ENCODE measurements at regions not wholly inside any gene's neighbourhood (a gene's known extent, or its start where the extent isn't known, plus 50 kb on each side); places are given as distances from the start of the nearest gene placed in this dataset.
"Not testable (repeated sequence)": the region's sequence is repeated elsewhere in the genome, so short reads cannot be mapped to it uniquely, and the experiment has no call there.

GRCh38 chr10:29769277-29769676, 134.5 kb upstream of the SVIL start:
- ATAC-seq; CTCF ChIA-PET (ENCODE audit: low intra/inter-chr PET ratio); POLR2A ChIA-PET; BruUV-seq (replicated peaks); H3K27ac ChIP-seq (ENCODE audit: extremely low read depth, low read depth, low read length); H3K4me1 ChIP-seq (replicated peaks in 1 of 2; ENCODE audit: control insufficient read depth in 2 of 2, insufficient read depth in 2 of 2, low read length in 2 of 2); H2AFZ ChIP-seq (ENCODE audit: low read depth, low read length); H4K20me1 ChIP-seq (replicated peaks; ENCODE audit: control insufficient read depth, insufficient read depth, low read length); H3K9ac ChIP-seq (ENCODE audit: insufficient read depth in 1 of 2, low read depth in 2 of 2, low read length in 2 of 2); H3K4me3 ChIP-seq; in situ Hi-C loops (cut with MboI); FAIRE-seq; H3K27me3 ChIP-seq (ENCODE audit: control insufficient read depth in 2 of 2, insufficient read depth in 2 of 2, low read length in 2 of 2); H3K79me2 ChIP-seq (ENCODE audit: control insufficient read depth, insufficient read depth, low read length); intact Hi-C loops (cut with micrococcal nuclease); H3K36me3 ChIP-seq (ENCODE audit: control insufficient read depth, insufficient read depth, low read length); H3K9me3 ChIP-seq (replicated peaks; ENCODE audit: control insufficient read depth, insufficient read depth, low read depth, low read length); DNase-seq (ENCODE audit: extremely low read depth in 1 of 4, low spot score in 3 of 4); H3K9me1 ChIP-seq (ENCODE audit: control insufficient read depth, insufficient read depth, low read length); H3K4me2 ChIP-seq (ENCODE audit: insufficient read depth, low read length): not testable (repeated sequence)
- WGBS (ENCODE audit: insufficient coverage, low coverage, missing lambda C conversion rate), result 0% methylated on average over 3 of the region's 4 CpGs

- CTCF ChIA-PET (ENCODE audit: low intra/inter-chr PET ratio), result no interaction called here
- Histone ChIP-seq H3K9ac (ENCODE audit: insufficient read depth in 1 of 2, low read depth in 2 of 2, low read length in 2 of 2) (no peak overlapping the region), H3K9me3 (replicated peaks; ENCODE audit: control insufficient read depth, insufficient read depth, low read depth, low read length) (no peaks in the 10 kb centered on the region), H3K4me2 (ENCODE audit: insufficient read depth, low read length) (no peak overlapping the region), H4K20me1 (replicated peaks; ENCODE audit: control insufficient read depth, insufficient read depth, low read length) (no peaks in the 10 kb centered on the region), H3K79me2 (ENCODE audit: control insufficient read depth, insufficient read depth, low read length) (no peaks in the 10 kb centered on the region), H3K9me1 (ENCODE audit: control insufficient read depth, insufficient read depth, low read length) (no peaks in the 10 kb centered on the region), H3K4me1 (replicated peaks in 1 of 2; ENCODE audit: control insufficient read depth in 2 of 2, insufficient read depth in 2 of 2, low read length in 2 of 2) (no peaks in the 10 kb centered on the region), H3K27ac (ENCODE audit: extremely low read depth, low read depth, low read length) (no peak overlapping the region), H2AFZ (ENCODE audit: low read depth, low read length) (no peak overlapping the region), H3K4me3 (no peak overlapping the region), H3K36me3 (ENCODE audit: control insufficient read depth, insufficient read depth, low read length) (no peaks in the 10 kb centered on the region), H3K27me3 (ENCODE audit: control insufficient read depth in 2 of 2, insufficient read depth in 2 of 2, low read length in 2 of 2) (no peaks in the 10 kb centered on the region; a peak in 1 of 5 replicates)
- FAIRE-seq, result no peak
- in situ Hi-C loops (cut with MboI), result no loop called here
- intact Hi-C loops (cut with micrococcal nuclease), result no loop called here
- 0% methylated on average over 4 of the region's 4 CpGs for WGBS (ENCODE audit: insufficient coverage, low coverage, missing lambda C conversion rate)
- no peak for ATAC-seq
- no TSS peak for BruUV-seq (replicated peaks)
- POLR2A ChIA-PET, result no interaction called here
- no peak for DNase-seq (ENCODE audit: extremely low read depth in 1 of 4, low spot score in 3 of 4)
- TF ChIP-seq ZNF561 (CRISPR knock-in tag; conservative IDR thresholded peaks at IDR 0.05), result no peak
- no peak for TF ChIP-seq ZBED1 (IDR thresholded peaks at IDR 0.05)
- no peak for TF ChIP-seq ZNF347 (CRISPR knock-in tag; IDR thresholded peaks at IDR 0.05; ENCODE audit: low read depth)
- TF ChIP-seq KLF16 (IDR thresholded peaks at IDR 0.05), result no peak
- TF ChIP-seq SLC30A9 (CRISPR knock-in tag; IDR thresholded peaks at IDR 0.05), result no peak
- no peak for TF ChIP-seq TCF15 (CRISPR knock-in tag; IDR thresholded peaks at IDR 0.05)
Observed at GRCh38 chr10:29767968-29768367, 133.2 kb upstream of the SVIL start.

Data from K562 (cell line).